NCI-H748 (cell line): ENCODE measurements at regions not wholly inside any gene's neighbourhood (a gene's known extent, or its start where the extent isn't known, plus 50 kb on each side); places are given as distances from the start of the nearest gene placed in this dataset.
A peak's percentile ranks its signal among the peaks of the same experiment; 100 is the strongest.

Experiments
- DNase-seq: peaks from one replicate; lab custom pipeline; 2025; ENCODE audit not compliant: unreplicated experiment; lab: John Stamatoyannopoulos, UW

DNA sequence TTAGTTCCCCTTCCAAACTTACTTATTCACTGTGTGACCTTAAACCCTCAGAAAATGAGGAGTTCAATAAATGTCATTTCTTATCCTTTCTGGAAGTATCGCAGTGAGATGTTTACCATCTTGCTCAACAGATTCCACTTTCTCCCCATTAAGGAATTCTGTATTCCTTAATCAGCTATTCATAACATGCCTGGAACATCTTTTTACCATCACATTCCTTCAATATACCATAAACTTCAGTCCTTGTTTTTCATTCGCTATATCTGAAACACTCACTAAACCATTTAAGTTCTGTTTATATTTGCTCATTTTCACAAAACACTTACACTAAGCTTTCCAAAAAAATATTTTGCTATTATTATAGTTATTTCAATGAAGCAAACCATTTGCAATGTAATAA, 1158.6 kb downstream of the CDH12 start:
- DNase-seq, result no peak

DNA sequence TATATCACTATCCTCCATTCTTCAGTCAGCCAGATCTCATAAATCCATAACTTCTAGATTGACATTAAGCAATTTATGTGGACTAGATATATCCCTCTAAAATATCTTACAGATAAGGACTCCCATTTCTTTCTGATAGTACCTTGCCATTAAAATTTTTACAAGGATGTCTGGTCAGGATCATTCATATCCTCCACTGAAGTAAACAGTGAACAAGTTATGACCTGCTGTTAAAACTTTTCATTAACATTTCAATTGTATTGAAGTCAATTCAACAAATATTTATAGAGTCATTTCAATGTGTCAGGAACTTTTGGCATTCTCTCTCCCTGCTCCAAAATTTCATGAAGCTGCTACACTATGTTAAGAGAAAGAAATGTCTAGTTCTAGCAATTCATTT, 1159.6 kb downstream of the CDH12 start:
- DNase-seq, result no peak

DNA sequence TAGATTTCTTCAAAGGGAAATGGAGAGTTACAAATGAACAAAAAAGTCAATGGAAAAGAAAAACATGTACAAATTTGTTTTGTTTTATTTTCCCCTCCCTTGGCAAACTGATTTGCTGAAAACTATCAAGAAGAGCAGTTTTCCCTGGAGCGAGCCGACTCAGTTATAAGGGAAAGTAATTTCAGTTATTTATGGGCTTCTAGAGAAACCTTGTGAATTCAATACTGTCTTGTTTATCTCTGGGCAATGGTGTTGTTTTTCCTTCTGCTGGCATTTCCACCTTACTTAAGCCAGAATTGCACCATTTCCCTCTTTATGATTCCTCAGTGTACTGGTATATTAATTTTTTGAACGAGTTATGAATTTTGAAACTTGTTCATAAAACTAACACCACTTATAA, 1163.6 kb downstream of the CDH12 start:
- no peak for DNase-seq

- no peak for DNase-seq
Measured at GRCh38 chr5:21688655-21689054, 1164.5 kb downstream of the CDH12 start.

DNA sequence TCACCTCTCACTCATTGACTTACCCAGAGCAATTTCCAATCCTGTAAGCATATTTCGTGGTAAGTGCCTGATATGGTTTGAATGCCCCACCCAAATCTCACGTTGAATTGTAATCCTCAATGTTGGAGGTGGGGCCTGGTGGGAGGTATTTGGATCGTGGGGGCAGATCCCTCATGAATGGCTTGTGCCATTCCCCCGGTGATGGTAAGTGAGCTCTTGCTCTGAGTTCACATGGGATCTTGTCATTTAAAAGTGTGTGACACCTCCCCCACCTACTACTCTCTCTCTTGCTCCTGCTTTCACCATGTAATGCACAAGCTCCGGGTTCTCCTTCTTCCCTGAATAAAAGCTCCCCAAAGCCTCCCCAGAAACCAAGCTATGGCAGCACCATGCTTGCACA, 1165.5 kb downstream of the CDH12 start:
- DNase-seq, result no peak

DNA sequence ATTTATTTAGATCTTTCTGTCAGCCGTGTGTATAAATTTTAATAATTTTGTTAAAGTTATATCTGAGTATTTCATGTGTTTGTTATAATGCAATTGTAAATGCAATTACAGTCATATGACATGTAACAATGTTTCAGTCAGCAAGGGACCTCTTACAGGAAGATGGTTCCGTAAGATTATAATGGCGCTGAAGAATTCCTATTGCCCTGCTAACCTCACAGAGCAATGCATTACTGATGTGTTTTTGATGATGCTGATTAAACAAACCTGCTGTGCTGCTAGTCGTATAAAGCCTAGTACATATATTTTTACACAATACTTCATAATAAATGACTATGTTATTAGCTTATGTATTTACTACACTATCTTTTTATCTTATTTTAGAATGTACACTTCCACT, 1166.4 kb downstream of the CDH12 start:
- no peak for DNase-seq

DNA sequence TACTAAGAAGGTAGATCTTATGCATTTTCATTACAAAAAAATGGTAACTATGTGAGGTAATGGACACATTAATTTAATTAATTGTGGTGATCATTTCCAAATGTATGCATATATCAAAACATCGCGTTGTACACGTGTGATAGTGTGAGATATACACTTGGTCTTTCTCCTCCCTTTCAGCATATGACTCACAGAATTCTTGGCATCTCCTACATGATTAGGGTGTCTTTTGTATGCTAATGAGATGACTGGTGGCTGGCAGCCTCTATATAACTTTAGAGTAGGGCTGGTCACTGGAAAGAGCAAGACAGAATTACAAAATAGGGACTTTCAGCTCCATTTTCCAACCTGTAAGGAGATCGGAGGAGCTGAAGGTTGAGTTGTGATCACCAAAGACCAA, 1167.6 kb downstream of the CDH12 start:
- DNase-seq, result no peak

DNA sequence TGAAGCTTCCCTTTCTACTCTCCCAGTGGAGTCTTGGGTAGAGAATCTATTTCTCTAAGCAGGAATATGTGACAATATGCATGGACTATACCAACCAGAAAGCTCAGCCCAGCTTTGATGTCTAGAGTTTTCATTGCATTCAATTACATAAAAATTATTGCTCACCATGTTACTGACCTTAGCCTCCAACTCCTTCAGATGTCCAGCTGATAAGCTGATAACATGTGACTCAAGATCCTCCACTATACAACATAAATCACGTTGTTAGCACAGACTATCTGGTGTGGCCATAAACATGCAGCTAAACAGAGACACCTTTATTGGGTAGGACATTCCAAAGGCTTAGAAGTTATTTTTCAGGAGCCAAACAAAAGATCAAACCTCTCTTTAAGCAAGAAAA, 1168.2 kb downstream of the CDH12 start:
- no peak for DNase-seq

DNA sequence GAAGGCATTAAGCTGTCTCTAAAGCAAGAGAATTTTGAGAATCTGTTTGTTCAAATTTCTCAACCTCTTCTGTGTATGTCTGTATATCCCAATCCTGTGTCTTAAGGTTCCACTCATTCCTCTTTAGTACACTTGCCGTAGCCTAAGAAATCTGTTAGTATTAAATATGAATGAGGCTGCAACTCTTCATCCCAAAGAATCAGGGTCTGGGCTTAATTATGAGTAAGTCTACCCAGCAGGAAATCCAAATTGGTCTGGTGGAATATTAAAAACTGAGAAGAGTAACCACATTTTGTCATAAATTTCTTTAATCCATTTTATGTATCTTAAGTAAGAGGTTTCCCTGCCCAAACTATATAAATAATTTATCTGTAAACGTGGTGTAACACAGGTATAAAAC, 1171.2 kb downstream of the CDH12 start:
- no peak for DNase-seq

DNA sequence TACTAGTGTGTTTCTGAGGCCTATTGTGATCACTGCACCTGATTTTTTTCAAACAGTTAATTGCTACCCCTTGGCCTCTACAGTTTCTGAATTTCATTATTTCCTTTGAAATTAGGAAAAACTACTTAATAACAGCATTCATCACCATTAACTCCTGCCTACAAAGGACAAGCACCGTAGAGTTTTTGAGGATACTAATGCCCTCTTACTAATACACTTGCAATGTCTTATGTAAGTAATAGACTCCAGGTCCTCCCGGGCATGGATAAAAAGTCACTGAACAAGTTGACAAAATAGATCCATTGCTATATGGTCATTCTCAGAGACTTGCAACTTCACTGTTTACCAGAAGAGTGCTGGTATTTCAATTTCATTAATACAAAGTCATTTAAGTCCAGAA, 1172.5 kb downstream of the CDH12 start:
- no peak for DNase-seq

- no peak for DNase-seq
Measured at GRCh38 chr5:21680196-21680595, 1172.9 kb downstream of the CDH12 start.

- no peak for DNase-seq
Measured at GRCh38 chr5:21678526-21678925, 1174.6 kb downstream of the CDH12 start.

DNA sequence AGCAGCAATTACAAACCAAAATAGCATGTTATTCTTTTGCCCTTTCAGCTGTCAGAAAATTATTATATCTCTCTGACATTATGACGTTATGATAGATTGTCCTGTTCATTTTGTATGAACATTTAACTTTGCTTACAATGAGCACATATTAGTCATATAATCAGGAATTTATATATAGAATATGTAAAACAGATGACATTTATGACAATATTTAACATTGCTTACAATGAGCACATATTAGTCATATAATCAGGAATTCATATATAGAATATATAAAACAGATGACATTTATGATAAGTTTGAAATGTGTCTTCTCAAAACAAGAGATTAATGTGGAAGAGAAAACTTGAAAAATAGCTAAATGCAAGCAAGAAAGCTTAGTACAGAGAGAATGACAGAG, 1180.2 kb downstream of the CDH12 start:
- no peak for DNase-seq

GRCh38 chr5:21672360-21672759, 1180.8 kb downstream of the CDH12 start:
- DNase-seq, result no peak

DNA sequence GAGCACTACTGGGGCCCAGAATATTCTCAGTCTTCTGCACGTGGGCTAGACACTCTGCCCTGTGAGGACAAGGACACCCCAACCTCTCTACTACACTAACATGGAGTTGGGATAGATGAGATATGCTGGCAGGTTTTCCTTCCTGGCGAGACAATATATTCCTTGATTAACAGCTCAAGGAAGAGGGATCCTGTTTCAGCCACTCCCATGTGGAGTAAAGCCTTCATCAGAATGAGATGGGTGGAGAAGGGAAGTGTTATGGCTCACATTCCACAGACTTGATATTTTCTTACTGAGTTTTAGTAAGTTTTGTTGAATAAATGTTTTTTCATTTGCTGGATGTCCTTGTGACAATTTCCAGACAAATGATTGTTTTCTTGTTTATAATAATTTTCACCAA, 1187.6 kb downstream of the CDH12 start:
- DNase-seq, result no peak

DNA sequence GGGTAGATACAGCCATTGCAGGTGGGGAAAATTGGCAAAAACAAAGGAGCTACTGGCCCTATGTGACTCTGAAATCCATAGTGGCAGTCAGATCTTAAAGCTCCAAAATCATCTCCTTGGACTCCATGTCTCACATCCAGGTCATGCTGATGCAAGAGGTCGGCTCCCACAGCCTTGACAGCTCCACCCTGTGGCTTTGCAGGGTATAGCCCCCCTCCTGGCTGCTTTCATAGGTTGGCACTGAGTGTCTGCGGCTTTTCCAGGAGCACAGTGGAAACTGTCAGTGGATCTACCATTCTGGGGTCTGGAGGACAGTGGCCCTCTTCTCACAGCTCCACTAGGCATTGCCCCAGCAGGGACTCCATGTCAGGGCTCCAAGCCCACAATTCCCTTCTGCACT, 1190.1 kb downstream of the CDH12 start:
- DNase-seq, result peak; percentile 27

DNA sequence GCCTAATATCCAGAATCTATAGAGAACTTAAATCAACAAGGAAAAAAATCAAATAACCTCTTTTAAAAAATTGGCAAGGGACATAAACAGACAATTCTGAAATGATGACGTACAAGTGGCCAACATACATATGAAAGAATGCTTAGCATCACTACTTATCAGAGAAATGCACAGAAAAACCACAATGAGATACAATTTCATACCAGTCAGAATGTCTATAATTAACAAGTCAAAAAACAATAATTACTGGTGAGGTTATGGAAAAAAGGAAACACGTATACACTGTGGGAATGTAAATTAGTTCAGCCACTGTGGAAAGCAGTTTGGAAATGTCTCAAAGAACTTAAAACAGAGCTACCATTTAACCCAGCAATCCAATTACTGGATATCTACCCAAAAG, 1192.0 kb downstream of the CDH12 start:
- DNase-seq, result no peak

- DNase-seq, result no peak
Measured at GRCh38 chr5:21654556-21654955, 1198.6 kb downstream of the CDH12 start.

DNA sequence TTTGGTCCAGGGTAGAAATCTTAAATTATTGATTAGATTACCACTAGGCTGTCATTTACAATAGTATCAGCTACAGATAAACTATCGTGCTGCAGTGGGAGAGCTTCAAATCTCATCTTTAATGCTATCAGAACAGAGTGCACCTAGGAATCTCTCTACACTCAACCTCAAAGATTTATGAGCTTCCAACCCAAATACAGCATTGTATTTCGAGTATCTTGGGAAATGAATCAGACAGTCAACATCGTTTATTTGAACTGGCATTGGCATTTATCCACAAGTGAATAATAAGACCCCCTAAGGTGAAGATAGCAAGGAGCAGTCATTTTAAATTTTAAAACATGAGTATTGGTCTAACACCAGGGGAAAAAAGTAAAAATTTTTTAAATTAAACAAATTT, 1203.2 kb downstream of the CDH12 start:
- DNase-seq, result peak; percentile 91

- DNase-seq, result no peak
Measured at GRCh38 chr5:21646469-21646868, 1206.7 kb downstream of the CDH12 start.

- DNase-seq, result no peak
Measured at GRCh38 chr5:21644032-21644431, 1209.1 kb downstream of the CDH12 start.

- no peak for DNase-seq
Measured at GRCh38 chr5:21642312-21642711, 1210.8 kb downstream of the CDH12 start.

GRCh38 chr5:21623831-21624230, 1229.3 kb downstream of the CDH12 start:
- no peak for DNase-seq

DNA sequence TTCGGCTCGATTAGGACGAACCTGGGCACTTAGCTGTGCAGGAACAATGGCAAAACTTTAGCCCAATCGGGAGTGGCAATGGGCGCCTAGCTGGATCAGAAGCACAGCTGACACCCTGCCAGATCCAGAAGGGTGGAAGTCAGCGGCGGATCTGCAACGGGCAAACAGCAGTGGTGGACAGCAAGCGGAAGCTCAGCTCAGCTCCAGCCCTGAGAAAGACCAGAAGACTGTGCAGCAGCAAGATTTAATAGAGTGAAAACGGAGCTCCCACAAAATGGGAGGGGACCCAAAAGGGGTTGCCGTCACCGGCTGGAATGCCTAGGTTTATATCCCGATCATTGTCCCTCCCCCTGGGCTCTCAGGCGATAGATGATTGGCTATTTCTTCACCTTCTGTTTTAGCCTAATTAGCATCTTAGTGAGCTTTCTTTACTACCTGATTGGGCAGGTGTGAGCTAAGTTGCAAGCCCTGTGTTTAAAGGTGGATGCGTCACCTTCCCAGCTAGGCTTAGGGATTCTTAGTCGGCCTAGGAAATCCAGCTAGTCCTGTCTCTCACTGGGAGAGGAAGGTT, 1237.9 kb downstream of the CDH12 start:
- DNase-seq, result no peak
